HCT116 (cell line): ENCODE measurements at regions not wholly inside any gene's neighbourhood (a gene's known extent, or its start where the extent isn't known, plus 50 kb on each side); places are given as distances from the start of the nearest gene placed in this dataset.

Experiments used
- ATAC-seq: fragments of 200-7000 bp; cut with Tn5 transposase; 2 replicates; pipeline ENCODE4 v1.9.1; 2020; ENCODE audit warnings: mild to moderate bottlenecking, moderate library complexity
- BruUV-seq: library from RNA; stranded (reverse); fragments of 400-500 nt; replicated peaks from 2 replicates; lab custom pipeline; 2021; lab: Mats Ljungman, UMichigan
- CTCF ChIA-PET: fragments of 300-600 bp; sonication (Branson Sonifier 250); formaldehyde crosslinking; loops from one replicate; lab custom pipeline; 2021; ENCODE audit warnings: antibody characterized with exemption; lab: Charles Lee
- POLR2A ChIA-PET: fragments of 300-600, 350-600 bp; sonication (Branson Sonifier 250); formaldehyde crosslinking; loops from one replicate; lab custom pipeline; 2021; ENCODE audit warnings: antibody characterized with exemption; lab: Charles Lee
- RAD21 ChIA-PET, 2 experiments: fragments of 300-600 bp; sonication (Branson Sonifier 250); formaldehyde crosslinking; loops; one replicate each; lab custom pipeline; 2023; ENCODE audit warnings: low total read pairs in 2 of 2; ENCODE audit not compliant: uncharacterized antibody in 2 of 2, unreplicated experiment in 2 of 2, low non-redundant PET in 1 of 2; lab: Charles Lee
- DNase-seq: peaks from one replicate; pipeline ENCODE4 v3.0.0-alpha.2; 2010; ENCODE audit warnings: low read depth, low spot score
- H2AFZ ChIP-seq: fragments of 200-600 bp; shearing (Covaris generic), sonication (generic); 2 replicates; pipeline ENCODE4 v1.6.1; 2017; ENCODE audit warnings: low read depth, mixed run types, mixed read lengths, antibody characterized with exemption, low read length; ENCODE audit not compliant: poor library complexity, severe bottlenecking
- H3K27ac ChIP-seq: 2 replicates; pipeline ENCODE4 v1.5.1; 2012; ENCODE audit warnings: low read depth, low read length
- H3K27me3 ChIP-seq: fragments of 200-600 bp; sonication (generic); 2 replicates; pipeline ENCODE4 v1.6.1; 2016; ENCODE audit warnings: mixed run types, low read length, mixed read lengths; ENCODE audit not compliant: insufficient read depth
- H3K36me3 ChIP-seq, 2 experiments: fragments of 200-500 bp in 1 of 2; fragments of 200-600 bp in 1 of 2; sonication (Bioruptor generic) in 1 of 2; sonication (generic) in 1 of 2; 2 replicates each; pipeline versions ENCODE4 v1.5.1 to v1.6.1; 2014 to 2016; ENCODE audit warnings: low read length in 2 of 2, inconsistent platforms in 1 of 2, mixed read lengths in 1 of 2, mixed run types in 1 of 2; ENCODE audit not compliant: insufficient read depth in 2 of 2, control insufficient read depth in 1 of 2
- H3K4me1 ChIP-seq, 2 experiments: fragments of 200-600 bp in 1 of 2; sonication (generic) in 1 of 2; 2 replicates each; pipeline versions ENCODE4 v1.5.1 to v1.6.1; 2012 to 2017; ENCODE audit warnings: low read length in 2 of 2, inconsistent platforms in 1 of 2, mild to moderate bottlenecking in 1 of 2, mixed read lengths in 1 of 2, mixed run types in 1 of 2, moderate library complexity in 1 of 2; ENCODE audit not compliant: insufficient read depth in 2 of 2, control insufficient read depth in 1 of 2
- H3K4me2 ChIP-seq: fragments of 200-600 bp; sonication (generic); 2 replicates; pipeline ENCODE4 v1.6.1; 2017; ENCODE audit warnings: mixed run types, low read length, mixed read lengths
- H3K4me3 ChIP-seq, 2 experiments: fragments of 200-600 bp in 1 of 2; sonication (generic) in 1 of 2; replicated peaks in 1 of 2; 2 replicates each; pipeline ENCODE4 v1.5.1; 2011 to 2016; ENCODE audit warnings: low read length in 2 of 2, control low read depth in 1 of 2, low read depth in 1 of 2, mild to moderate bottlenecking in 1 of 2, mixed read lengths in 1 of 2, mixed run types in 1 of 2
- H3K79me2 ChIP-seq: fragments of 200-600 bp; sonication (generic); 2 replicates; pipeline ENCODE4 v1.6.1; 2017; ENCODE audit warnings: mild to moderate bottlenecking, mixed run types, low read length, moderate library complexity, mixed read lengths; ENCODE audit not compliant: insufficient read depth
- H3K9ac ChIP-seq: fragments of 200-600 bp; sonication (generic); 2 replicates; pipeline ENCODE4 v1.6.1; 2016; ENCODE audit warnings: low read length, mixed read lengths
- H3K9me2 ChIP-seq: fragments of 200-600 bp; sonication (generic), shearing (Covaris generic); 2 replicates; pipeline ENCODE4 v1.6.1; 2017; ENCODE audit warnings: mixed run types, mild to moderate bottlenecking, moderate library complexity; ENCODE audit not compliant: insufficient read depth
- H3K9me3 ChIP-seq, 2 experiments: fragments of 200-500 bp in 1 of 2; fragments of 200-600 bp in 1 of 2; sonication (Bioruptor generic) in 1 of 2; sonication (generic) in 1 of 2; 2 replicates each; pipeline ENCODE4 v1.6.1; 2014 to 2017; ENCODE audit warnings: low read length in 2 of 2, mixed read lengths in 2 of 2, inconsistent platforms in 1 of 2, low read depth in 1 of 2, mild to moderate bottlenecking in 1 of 2, mixed run types in 1 of 2, moderate library complexity in 1 of 2; ENCODE audit not compliant: control insufficient read depth in 1 of 2, insufficient read depth in 1 of 2
- H4K20me1 ChIP-seq: fragments of 200-600 bp; sonication (generic), shearing (Covaris generic); 2 replicates; pipeline ENCODE4 v1.6.1; 2017; ENCODE audit warnings: mixed run types, mild to moderate bottlenecking, moderate library complexity; ENCODE audit not compliant: insufficient read depth
- CBX3 ChIP-seq: IDR thresholded peaks from 2 replicates; pipeline ENCODE4 v1.6.1; 2012; ENCODE audit warnings: low read depth
- EGR1 ChIP-seq: IDR thresholded peaks from 2 replicates; pipeline ENCODE4 v1.6.1; 2012; ENCODE audit warnings: low read depth
- ELF1 ChIP-seq: IDR thresholded peaks from 2 replicates; pipeline ENCODE4 v1.6.1; 2012; ENCODE audit warnings: low read depth, borderline replicate concordance
- EZH2phosphoT487 ChIP-seq: fragments of 200-600 bp; IDR thresholded peaks from 2 replicates; pipeline ENCODE4 v1.6.1; 2018; ENCODE audit warnings: antibody characterized with exemption, borderline replicate concordance
- FOSL1 ChIP-seq: IDR thresholded peaks from 2 replicates; pipeline ENCODE4 v1.6.1; 2012; ENCODE audit warnings: low read depth
- JUND ChIP-seq: IDR thresholded peaks from 2 replicates; pipeline ENCODE4 v1.6.1; 2012
- POLR2A ChIP-seq: IDR thresholded peaks from 2 replicates; pipeline ENCODE4 v1.7.0; 2011; ENCODE audit warnings: borderline replicate concordance; ENCODE audit not compliant: insufficient read depth, insufficient read length; ENCODE audit errors: extremely low read depth
- POLR2AphosphoS5 ChIP-seq: IDR thresholded peaks from 2 replicates; pipeline ENCODE4 v1.6.1; 2011; ENCODE audit warnings: mild to moderate bottlenecking, low read depth, low read length, moderate library complexity
- SIN3A ChIP-seq: IDR thresholded peaks from 2 replicates; pipeline ENCODE4 v1.6.1; 2012; ENCODE audit warnings: low read depth
- SP1 ChIP-seq: IDR thresholded peaks from 2 replicates; pipeline ENCODE4 v1.6.1; 2012; ENCODE audit warnings: low read depth
- TCF7L2 ChIP-seq: IDR thresholded peaks from 2 replicates; pipeline ENCODE4 v1.7.0; 2011; ENCODE audit warnings: borderline replicate concordance, inconsistent platforms; ENCODE audit not compliant: insufficient read depth, insufficient read length; ENCODE audit errors: extremely low read depth
- YY1 ChIP-seq: IDR thresholded peaks from 2 replicates; pipeline ENCODE4 v1.6.1; 2011; ENCODE audit warnings: low read length, low read depth, moderate library complexity, mild to moderate bottlenecking; ENCODE audit not compliant: insufficient replicate concordance; ENCODE audit errors: extremely low read depth
- ZFX ChIP-seq: fragments of 450-650 bp; IDR thresholded peaks from 2 replicates; pipeline ENCODE4 v1.6.1; 2017
- intact Hi-C: fragments of 100-400 bp; cut with micrococcal nuclease; formaldehyde crosslinking; loops from 2 replicates; pipeline ENCODE4 v1.10.0; 2022
- TF ChIP-seq, protein P1 (sequence below), 3 experiments: fragments of 200-600 bp in 1 of 3; sonication (generic) in 1 of 3; IDR thresholded peaks in 2 of 3; conservative IDR thresholded peaks in 1 of 3; 2 replicates each; pipeline ENCODE4 v1.5.1; 2012 to 2017; ENCODE audit warnings: low read depth in 2 of 3, low read length in 2 of 3, antibody characterized with exemption in 1 of 3, borderline replicate concordance in 1 of 3, control low read depth in 1 of 3, mild to moderate bottlenecking in 1 of 3, mixed read lengths in 1 of 3, mixed run types in 1 of 3, moderate library complexity in 1 of 3; ENCODE audit not compliant: insufficient read depth in 1 of 3

- no peaks in the 10 kb centered on the region for H4K20me1 ChIP-seq
- intact Hi-C loops, result no loop called here
Observed at GRCh38 chr2:13558368-13558767, 841.6 kb downstream of the TRIB2 start.

More at GRCh38 chr2:13558368-13558767, 841.6 kb downstream of the TRIB2 start:
- Histone ChIP-seq H3K36me3 (no peaks in the 10 kb centered on the region), H3K4me1 (no peaks in the 10 kb centered on the region), H3K9ac (no peak overlapping the region), H3K9me3 (peaks cover 0 to 16% of the 10 kb centered on the region in 2 experiments; a peak in 2 of 4 replicates), H3K27ac (no peak overlapping the region), H3K9me2 (no peaks in the 10 kb centered on the region), H3K4me2 (no peak overlapping the region), H2AFZ (no peak overlapping the region), H3K27me3 (no peaks in the 10 kb centered on the region), H3K4me3 (no peak overlapping the region), H3K79me2 (no peaks in the 10 kb centered on the region)
- CTCF ChIA-PET, result no interaction called here
- DNase-seq (no peak), ATAC-seq (no peak)
- no peak for TF ChIP-seq YY1
- TF ChIP-seq POLR2AphosphoS5, result no peak
- no peak for TF ChIP-seq CBX3
- TF ChIP-seq SIN3A, result no peak
- TF ChIP-seq FOSL1, result no peak
- TF ChIP-seq EGR1, result no peak
- TF ChIP-seq SP1, result no peak
- TF ChIP-seq ELF1, result no peak
- no peak for TF ChIP-seq ZFX
- no peak for TF ChIP-seq TCF7L2
- no peak for TF ChIP-seq EZH2phosphoT487
- TF ChIP-seq POLR2A, result no peak
- TF ChIP-seq JUND, result no peak
- TF ChIP-seq, protein P1, sequence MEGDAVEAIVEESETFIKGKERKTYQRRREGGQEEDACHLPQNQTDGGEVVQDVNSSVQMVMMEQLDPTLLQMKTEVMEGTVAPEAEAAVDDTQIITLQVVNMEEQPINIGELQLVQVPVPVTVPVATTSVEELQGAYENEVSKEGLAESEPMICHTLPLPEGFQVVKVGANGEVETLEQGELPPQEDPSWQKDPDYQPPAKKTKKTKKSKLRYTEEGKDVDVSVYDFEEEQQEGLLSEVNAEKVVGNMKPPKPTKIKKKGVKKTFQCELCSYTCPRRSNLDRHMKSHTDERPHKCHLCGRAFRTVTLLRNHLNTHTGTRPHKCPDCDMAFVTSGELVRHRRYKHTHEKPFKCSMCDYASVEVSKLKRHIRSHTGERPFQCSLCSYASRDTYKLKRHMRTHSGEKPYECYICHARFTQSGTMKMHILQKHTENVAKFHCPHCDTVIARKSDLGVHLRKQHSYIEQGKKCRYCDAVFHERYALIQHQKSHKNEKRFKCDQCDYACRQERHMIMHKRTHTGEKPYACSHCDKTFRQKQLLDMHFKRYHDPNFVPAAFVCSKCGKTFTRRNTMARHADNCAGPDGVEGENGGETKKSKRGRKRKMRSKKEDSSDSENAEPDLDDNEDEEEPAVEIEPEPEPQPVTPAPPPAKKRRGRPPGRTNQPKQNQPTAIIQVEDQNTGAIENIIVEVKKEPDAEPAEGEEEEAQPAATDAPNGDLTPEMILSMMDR (IDR thresholded peaks at IDR 0.05 in 2 of 3, conservative IDR thresholded peaks at IDR 0.05 in 1 of 3; ENCODE audit: borderline replicate concordance in 1 of 3, insufficient read depth in 1 of 3, low read depth in 2 of 3, low read length in 2 of 3), result no peak
- POLR2A ChIA-PET, result no interaction called here
- BruUV-seq, result no TSS peak
- RAD21 ChIA-PET, result no interaction called here
